Cardiac muscle cell (in vitro differentiated cells and primary cell): ENCODE measurements at regions not wholly inside any gene's neighbourhood (a gene's known extent, or its start where the extent isn't known, plus 50 kb on each side); places are given as distances from the start of the nearest gene placed in this dataset.
"Not testable (repeated sequence)": the region's sequence is repeated elsewhere in the genome, so short reads cannot be mapped to it uniquely, and the experiment has no call there.

ENCODE experiments used
- DNase-seq, 2 donors: peaks; one replicate each; pipeline versions ENCODE4 v3.0.0 to v3.0.0-alpha.2; 2010 to 2017; ENCODE audit warnings: low read depth in 1 of 2, low spot score in 1 of 2
- H3K27ac ChIP-seq: fragments of 200-600 bp; sonication (generic); 2 replicates; pipeline ENCODE4 v1.5.1; 2016
- H3K27me3 ChIP-seq: fragments of 200-600 bp; sonication (generic); 2 replicates; pipeline ENCODE4 v1.6.0; 2016; ENCODE audit warnings: control low read depth
- H3K36me3 ChIP-seq: fragments of 200-600 bp; sonication (generic); 2 replicates; pipeline ENCODE4 v1.5.1; 2016; ENCODE audit warnings: control low read depth
- H3K4me1 ChIP-seq: fragments of 200-600 bp; sonication (generic); 2 replicates; pipeline ENCODE4 v1.8.1; 2017; ENCODE audit warnings: low read depth, mild to moderate bottlenecking, mixed run types
- H3K4me3 ChIP-seq: fragments of 200-600 bp; sonication (generic); 2 replicates; pipeline ENCODE4 v1.5.1; 2016; ENCODE audit warnings: mild to moderate bottlenecking
- H3K9me3 ChIP-seq: fragments of 200-600 bp; sonication (generic); 2 replicates; pipeline ENCODE4 v1.5.1; 2017; ENCODE audit warnings: low read depth, mild to moderate bottlenecking, control low read depth

GRCh38 chr7:76774279-76774678 is 147.2 kb upstream of the POMZP3 start:
- not testable (repeated sequence) for H3K36me3 ChIP-seq

GRCh38 chr7:76771980-76772379 is 144.9 kb upstream of the POMZP3 start:
- not testable (repeated sequence) for DNase-seq, H3K27me3 ChIP-seq, H3K27ac ChIP-seq, H3K4me1 ChIP-seq, H3K4me3 ChIP-seq, H3K36me3 ChIP-seq, H3K9me3 ChIP-seq

More at GRCh38 chr7:76774279-76774678, 147.2 kb upstream of the POMZP3 start:
- DNase-seq, H3K27ac ChIP-seq, H3K4me3 ChIP-seq, H3K9me3 ChIP-seq, H3K4me1 ChIP-seq, H3K27me3 ChIP-seq: not testable (repeated sequence)

GRCh38 chr7:76763977-76764376 is 136.9 kb upstream of the POMZP3 start:
- H3K27ac ChIP-seq, H3K27me3 ChIP-seq, H3K36me3 ChIP-seq, H3K9me3 ChIP-seq, H3K4me3 ChIP-seq, H3K4me1 ChIP-seq, DNase-seq: not testable (repeated sequence)

GRCh38 chr7:76760546-76761220 is 133.6 kb upstream of the POMZP3 start:
- H3K36me3 ChIP-seq, H3K4me1 ChIP-seq, H3K27me3 ChIP-seq, H3K4me3 ChIP-seq, DNase-seq, H3K9me3 ChIP-seq, H3K27ac ChIP-seq: not testable (repeated sequence)

- not testable (repeated sequence) for H3K9me3 ChIP-seq, H3K27ac ChIP-seq, H3K36me3 ChIP-seq, H3K27me3 ChIP-seq, H3K4me3 ChIP-seq
- peaks cover 12% of the 10 kb centered on the region for H3K4me1 ChIP-seq
- peak in 1 of 2 donors; percentile 33 for DNase-seq
Measured at GRCh38 chr7:76739538-76739937, 112.5 kb upstream of the POMZP3 start.

- H3K27ac ChIP-seq, H3K9me3 ChIP-seq, H3K27me3 ChIP-seq, H3K36me3 ChIP-seq, H3K4me3 ChIP-seq: not testable (repeated sequence)
- DNase-seq, result peak in 1 of 2 donors; percentile 16
- peaks cover 12% of the 10 kb centered on the region for H3K4me1 ChIP-seq
Measured at GRCh38 chr7:76736724-76737123, 109.6 kb upstream of the POMZP3 start.

GRCh38 chr7:76736091-76736490 is 109.0 kb upstream of the POMZP3 start:
- not testable (repeated sequence) for H3K27me3 ChIP-seq, H3K4me3 ChIP-seq, DNase-seq, H3K36me3 ChIP-seq, H3K9me3 ChIP-seq, H3K27ac ChIP-seq
- H3K4me1 ChIP-seq, result peaks cover 12% of the 10 kb centered on the region

GRCh38 chr7:76735668-76736067 is 108.6 kb upstream of the POMZP3 start:
- peaks cover 12% of the 10 kb centered on the region for H3K4me1 ChIP-seq
- not testable (repeated sequence) for DNase-seq, H3K9me3 ChIP-seq, H3K27ac ChIP-seq, H3K36me3 ChIP-seq, H3K4me3 ChIP-seq, H3K27me3 ChIP-seq

GRCh38 chr7:76728571-76728974 is 101.5 kb upstream of the POMZP3 start:
- not testable (repeated sequence) for H3K36me3 ChIP-seq, DNase-seq, H3K4me1 ChIP-seq, H3K9me3 ChIP-seq, H3K4me3 ChIP-seq, H3K27me3 ChIP-seq, H3K27ac ChIP-seq

- not testable (repeated sequence) for H3K4me3 ChIP-seq, DNase-seq, H3K27ac ChIP-seq, H3K4me1 ChIP-seq, H3K27me3 ChIP-seq, H3K36me3 ChIP-seq, H3K9me3 ChIP-seq
Measured at GRCh38 chr7:76723928-76724327, 96.8 kb upstream of the POMZP3 start.

GRCh38 chr7:76716551-76716950 is 89.5 kb upstream of the POMZP3 start:
- H3K4me3 ChIP-seq, H3K4me1 ChIP-seq, H3K9me3 ChIP-seq, H3K27ac ChIP-seq, H3K36me3 ChIP-seq, DNase-seq, H3K27me3 ChIP-seq: not testable (repeated sequence)

GRCh38 chr7:76712926-76713325 is 85.8 kb upstream of the POMZP3 start:
- H3K9me3 ChIP-seq, H3K36me3 ChIP-seq, DNase-seq, H3K27ac ChIP-seq, H3K27me3 ChIP-seq, H3K4me1 ChIP-seq, H3K4me3 ChIP-seq: not testable (repeated sequence)

GRCh38 chr7:76711648-76712047 is 84.6 kb upstream of the POMZP3 start:
- H3K36me3 ChIP-seq, H3K27ac ChIP-seq, H3K4me1 ChIP-seq, DNase-seq, H3K27me3 ChIP-seq, H3K4me3 ChIP-seq, H3K9me3 ChIP-seq: not testable (repeated sequence)

- H3K36me3 ChIP-seq, H3K4me1 ChIP-seq, H3K27ac ChIP-seq, H3K9me3 ChIP-seq, H3K4me3 ChIP-seq, H3K27me3 ChIP-seq: not testable (repeated sequence)
- DNase-seq, result peak in 1 of 2 donors; percentile 0
Measured at GRCh38 chr7:76709703-76710102, 82.6 kb upstream of the POMZP3 start.

GRCh38 chr7:76708446-76708845 is 81.4 kb upstream of the POMZP3 start:
- not testable (repeated sequence) for H3K4me3 ChIP-seq, H3K27ac ChIP-seq, H3K9me3 ChIP-seq, H3K36me3 ChIP-seq, DNase-seq, H3K27me3 ChIP-seq, H3K4me1 ChIP-seq
